Astrocyte (in vitro differentiated cells and primary cell): ENCODE measurements at regions not wholly inside any gene's neighbourhood (a gene's known extent, or its start where the extent isn't known, plus 50 kb on each side); places are given as distances from the start of the nearest gene placed in this dataset.

Experiments used
- EZH2 ChIP-seq: IDR thresholded peaks from 2 replicates; pipeline ENCODE4 v1.6.1; 2012; ENCODE audit warnings: mild to moderate bottlenecking, low read length, inconsistent platforms; ENCODE audit not compliant: insufficient read depth
- TF ChIP-seq, protein P1 (sequence below): IDR thresholded peaks from 2 replicates; pipeline ENCODE4 v1.5.1; 2011; ENCODE audit warnings: low read depth, mild to moderate bottlenecking, inconsistent platforms, low read length, moderate library complexity; ENCODE audit not compliant: insufficient read depth

DNA sequence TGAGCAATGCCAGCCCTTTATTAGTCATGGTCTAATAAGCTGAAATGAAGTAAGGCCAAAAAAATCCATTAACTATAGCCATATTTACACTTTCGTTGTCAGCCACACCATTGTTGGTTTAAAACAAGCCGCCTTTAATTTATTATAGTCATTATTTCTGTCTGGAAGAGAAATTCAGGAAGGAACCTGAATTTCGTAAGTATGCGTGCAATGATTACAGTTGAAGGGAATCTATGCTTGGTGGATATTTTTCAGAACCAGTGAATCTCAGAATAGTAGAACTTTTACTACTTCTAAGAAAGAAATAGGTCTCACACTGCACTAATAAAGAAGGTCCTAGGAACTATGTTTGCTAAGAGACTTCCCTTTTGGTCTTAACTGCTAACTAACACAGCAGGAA is 59.1 kb downstream of the FAM43A start:
- TF ChIP-seq, protein P1, sequence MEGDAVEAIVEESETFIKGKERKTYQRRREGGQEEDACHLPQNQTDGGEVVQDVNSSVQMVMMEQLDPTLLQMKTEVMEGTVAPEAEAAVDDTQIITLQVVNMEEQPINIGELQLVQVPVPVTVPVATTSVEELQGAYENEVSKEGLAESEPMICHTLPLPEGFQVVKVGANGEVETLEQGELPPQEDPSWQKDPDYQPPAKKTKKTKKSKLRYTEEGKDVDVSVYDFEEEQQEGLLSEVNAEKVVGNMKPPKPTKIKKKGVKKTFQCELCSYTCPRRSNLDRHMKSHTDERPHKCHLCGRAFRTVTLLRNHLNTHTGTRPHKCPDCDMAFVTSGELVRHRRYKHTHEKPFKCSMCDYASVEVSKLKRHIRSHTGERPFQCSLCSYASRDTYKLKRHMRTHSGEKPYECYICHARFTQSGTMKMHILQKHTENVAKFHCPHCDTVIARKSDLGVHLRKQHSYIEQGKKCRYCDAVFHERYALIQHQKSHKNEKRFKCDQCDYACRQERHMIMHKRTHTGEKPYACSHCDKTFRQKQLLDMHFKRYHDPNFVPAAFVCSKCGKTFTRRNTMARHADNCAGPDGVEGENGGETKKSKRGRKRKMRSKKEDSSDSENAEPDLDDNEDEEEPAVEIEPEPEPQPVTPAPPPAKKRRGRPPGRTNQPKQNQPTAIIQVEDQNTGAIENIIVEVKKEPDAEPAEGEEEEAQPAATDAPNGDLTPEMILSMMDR = no peak
- no peak for TF ChIP-seq EZH2
